ENCODE measurements at regions not wholly inside any gene's neighbourhood (a gene's known extent, or its start where the extent isn't known, plus 50 kb on each side); places are given as distances from the start of the nearest gene placed in this dataset.

- TF ChIP-seq CTCF (IDR thresholded peaks at IDR 0.05) (no peak), ZFX (IDR thresholded peaks at IDR 0.05; ENCODE audit: borderline replicate concordance) (no peak)
Measured at GRCh38 chr11:92909214-92909613, 60.2 kb upstream of the MTNR1B start.
